ENCODE measurements at regions not wholly inside any gene's neighbourhood (a gene's known extent, or its start where the extent isn't known, plus 50 kb on each side); places are given as distances from the start of the nearest gene placed in this dataset.

DNA sequence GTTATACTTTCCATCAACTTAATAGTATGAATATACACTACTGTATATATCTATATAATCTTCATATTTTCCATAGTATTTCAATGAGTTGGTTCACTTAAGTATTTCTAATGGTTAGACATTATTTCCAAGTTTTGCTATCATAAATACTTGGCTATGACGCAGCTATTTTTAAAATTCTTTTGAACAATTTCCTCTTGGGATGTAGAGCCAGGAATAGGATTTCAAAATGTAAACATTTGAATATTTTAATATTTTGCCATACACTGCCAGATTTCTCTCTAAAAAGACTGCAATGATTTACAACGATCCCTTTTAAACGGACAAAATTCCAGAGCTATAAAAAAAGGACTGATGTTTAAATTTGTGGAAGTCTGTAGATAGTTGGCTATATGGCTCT is 95.6 kb downstream of the NUP35 start:
- TF ChIP-seq POLR2A (IDR thresholded peaks at IDR 0.05) = no peak
- TF ChIP-seq, protein P1, sequence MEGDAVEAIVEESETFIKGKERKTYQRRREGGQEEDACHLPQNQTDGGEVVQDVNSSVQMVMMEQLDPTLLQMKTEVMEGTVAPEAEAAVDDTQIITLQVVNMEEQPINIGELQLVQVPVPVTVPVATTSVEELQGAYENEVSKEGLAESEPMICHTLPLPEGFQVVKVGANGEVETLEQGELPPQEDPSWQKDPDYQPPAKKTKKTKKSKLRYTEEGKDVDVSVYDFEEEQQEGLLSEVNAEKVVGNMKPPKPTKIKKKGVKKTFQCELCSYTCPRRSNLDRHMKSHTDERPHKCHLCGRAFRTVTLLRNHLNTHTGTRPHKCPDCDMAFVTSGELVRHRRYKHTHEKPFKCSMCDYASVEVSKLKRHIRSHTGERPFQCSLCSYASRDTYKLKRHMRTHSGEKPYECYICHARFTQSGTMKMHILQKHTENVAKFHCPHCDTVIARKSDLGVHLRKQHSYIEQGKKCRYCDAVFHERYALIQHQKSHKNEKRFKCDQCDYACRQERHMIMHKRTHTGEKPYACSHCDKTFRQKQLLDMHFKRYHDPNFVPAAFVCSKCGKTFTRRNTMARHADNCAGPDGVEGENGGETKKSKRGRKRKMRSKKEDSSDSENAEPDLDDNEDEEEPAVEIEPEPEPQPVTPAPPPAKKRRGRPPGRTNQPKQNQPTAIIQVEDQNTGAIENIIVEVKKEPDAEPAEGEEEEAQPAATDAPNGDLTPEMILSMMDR (IDR thresholded peaks at IDR 0.05) = no peak

Data from suprapubic skin (tissue), 3 donors.